ENCODE measurements at regions not wholly inside any gene's neighbourhood (a gene's known extent, or its start where the extent isn't known, plus 50 kb on each side); places are given as distances from the start of the nearest gene placed in this dataset.

DNA sequence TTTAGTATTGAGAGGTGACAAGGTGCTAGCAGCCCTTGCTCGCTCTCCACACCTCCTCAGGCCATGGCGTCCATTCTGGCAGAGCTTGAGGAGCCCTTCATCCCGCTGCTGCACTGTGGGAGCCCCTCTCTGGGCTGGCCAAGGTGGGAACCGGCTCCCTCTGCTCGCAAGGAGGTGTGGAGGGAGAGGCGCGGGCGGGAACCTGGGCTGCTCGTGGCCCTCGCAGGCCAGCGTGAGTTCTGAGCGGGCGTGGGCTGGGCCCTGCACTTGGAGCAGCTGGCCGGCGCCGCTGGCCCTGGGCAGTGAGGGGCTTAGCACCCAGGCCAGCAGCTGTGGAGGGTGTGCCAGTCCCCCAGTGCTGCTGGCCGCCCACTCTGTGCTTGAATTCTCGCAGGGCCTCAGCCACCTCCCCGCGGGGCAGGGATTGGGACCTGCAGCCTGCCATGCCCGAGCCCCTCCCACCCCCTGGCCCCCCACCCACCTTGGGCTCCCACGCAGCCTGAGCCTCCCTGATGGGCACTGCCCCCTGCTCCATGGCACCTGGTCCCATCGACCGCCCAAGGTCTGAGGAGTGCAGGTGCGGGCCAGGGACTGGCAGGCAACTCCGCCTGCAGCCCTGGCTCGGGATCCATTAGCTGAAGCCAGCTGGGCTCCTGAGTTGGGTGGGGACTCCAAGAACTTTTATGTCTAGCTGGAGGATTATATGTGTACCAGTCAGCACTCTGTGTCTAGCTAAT is 785.2 kb downstream of the DIPK2A start:
- TF ChIP-seq POLR2A (IDR thresholded peaks at IDR 0.05; ENCODE audit: low read depth, low read length) = no peak
- no peak for TF ChIP-seq POLR2AphosphoS5 (IDR thresholded peaks at IDR 0.05; ENCODE audit: low read depth, low read length)
- TF ChIP-seq TAF1 (IDR thresholded peaks at IDR 0.05; ENCODE audit: borderline replicate concordance, low read depth, low read length) = no peak
